RWPE2 (cell line): ENCODE measurements at regions not wholly inside any gene's neighbourhood (a gene's known extent, or its start where the extent isn't known, plus 50 kb on each side); places are given as distances from the start of the nearest gene placed in this dataset.

ENCODE experiments used
- ATAC-seq: fragments of 200-7000 bp; cut with Tn5 transposase; 3 replicates; pipeline ENCODE4 v1.9.1; 2021; ENCODE audit warnings: low read depth
- DNase-seq: peaks from one replicate; pipeline ENCODE4 v3.0.0-alpha.2; 2020; ENCODE audit warnings: low spot score
- H3K27ac ChIP-seq: fragments of 450-650 bp; 2 replicates; pipeline ENCODE4 v1.5.1; 2017; ENCODE audit warnings: mild to moderate bottlenecking; ENCODE audit not compliant: poor library complexity, severe bottlenecking
- H3K27me3 ChIP-seq: fragments of 250-450 bp; sonication (Bioruptor Pico); 2 replicates; pipeline ENCODE4 v1.5.1; 2021; ENCODE audit warnings: mild to moderate bottlenecking, moderate library complexity; ENCODE audit not compliant: insufficient read depth, poor library complexity, severe bottlenecking
- H3K36me3 ChIP-seq: fragments of 250-450 bp; sonication (Bioruptor Pico); 2 replicates; pipeline ENCODE4 v1.5.1; 2020; ENCODE audit warnings: low read depth, mild to moderate bottlenecking, moderate library complexity
- H3K4me1 ChIP-seq: fragments of 250-450 bp; sonication (Bioruptor Pico); 2 replicates; pipeline ENCODE4 v1.5.1; 2021; ENCODE audit warnings: mild to moderate bottlenecking, moderate library complexity; ENCODE audit not compliant: insufficient read depth, poor library complexity, severe bottlenecking
- H3K4me3 ChIP-seq: fragments of 250-450 bp; sonication (Bioruptor Pico); 2 replicates; pipeline ENCODE4 v1.5.1; 2021; ENCODE audit warnings: mild to moderate bottlenecking, moderate library complexity; ENCODE audit not compliant: severe bottlenecking
- H3K9me3 ChIP-seq: fragments of 250-450 bp; sonication (Bioruptor Pico); 2 replicates; pipeline ENCODE4 v1.5.1; 2021; ENCODE audit warnings: mild to moderate bottlenecking, moderate library complexity; ENCODE audit not compliant: severe bottlenecking
- TF ChIP-seq, protein P1 (sequence below): fragments of 450-650 bp; IDR thresholded peaks from one replicate; pipeline ENCODE4 v1.5.1; 2017; ENCODE audit warnings: mild to moderate bottlenecking, moderate library complexity; ENCODE audit not compliant: poor library complexity, severe bottlenecking

DNA sequence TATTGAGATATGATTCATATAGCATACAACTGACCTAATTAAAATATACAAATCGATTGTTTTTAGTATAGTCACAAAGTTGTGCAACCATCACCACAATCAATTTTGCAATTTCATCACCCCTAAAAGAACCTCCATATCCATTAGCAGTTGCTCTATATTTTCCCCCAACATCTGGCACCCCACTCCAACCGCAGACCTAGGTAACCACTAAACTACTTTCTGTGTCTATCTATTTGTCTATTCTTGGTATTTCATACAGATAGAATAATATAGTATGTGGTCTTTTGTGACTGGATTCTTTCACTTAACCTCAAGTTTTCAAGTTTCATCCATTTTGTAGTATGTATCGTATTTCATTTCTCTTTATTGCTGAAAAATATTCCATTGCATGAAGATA lies 126.0 kb upstream of the CRY1 start:
- DNase-seq (no peak), ATAC-seq (no peak)
- no peak overlapping the region for H3K4me3 ChIP-seq
- no peak overlapping the region for H3K27ac ChIP-seq
- H3K36me3 ChIP-seq, result no peaks in the 10 kb centered on the region
- no peaks in the 10 kb centered on the region for H3K27me3 ChIP-seq
- TF ChIP-seq, protein P1, sequence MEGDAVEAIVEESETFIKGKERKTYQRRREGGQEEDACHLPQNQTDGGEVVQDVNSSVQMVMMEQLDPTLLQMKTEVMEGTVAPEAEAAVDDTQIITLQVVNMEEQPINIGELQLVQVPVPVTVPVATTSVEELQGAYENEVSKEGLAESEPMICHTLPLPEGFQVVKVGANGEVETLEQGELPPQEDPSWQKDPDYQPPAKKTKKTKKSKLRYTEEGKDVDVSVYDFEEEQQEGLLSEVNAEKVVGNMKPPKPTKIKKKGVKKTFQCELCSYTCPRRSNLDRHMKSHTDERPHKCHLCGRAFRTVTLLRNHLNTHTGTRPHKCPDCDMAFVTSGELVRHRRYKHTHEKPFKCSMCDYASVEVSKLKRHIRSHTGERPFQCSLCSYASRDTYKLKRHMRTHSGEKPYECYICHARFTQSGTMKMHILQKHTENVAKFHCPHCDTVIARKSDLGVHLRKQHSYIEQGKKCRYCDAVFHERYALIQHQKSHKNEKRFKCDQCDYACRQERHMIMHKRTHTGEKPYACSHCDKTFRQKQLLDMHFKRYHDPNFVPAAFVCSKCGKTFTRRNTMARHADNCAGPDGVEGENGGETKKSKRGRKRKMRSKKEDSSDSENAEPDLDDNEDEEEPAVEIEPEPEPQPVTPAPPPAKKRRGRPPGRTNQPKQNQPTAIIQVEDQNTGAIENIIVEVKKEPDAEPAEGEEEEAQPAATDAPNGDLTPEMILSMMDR, result no peak
- H3K9me3 ChIP-seq, result no peaks in the 10 kb centered on the region
- H3K4me1 ChIP-seq, result peaks cover 3% of the 10 kb centered on the region

DNA sequence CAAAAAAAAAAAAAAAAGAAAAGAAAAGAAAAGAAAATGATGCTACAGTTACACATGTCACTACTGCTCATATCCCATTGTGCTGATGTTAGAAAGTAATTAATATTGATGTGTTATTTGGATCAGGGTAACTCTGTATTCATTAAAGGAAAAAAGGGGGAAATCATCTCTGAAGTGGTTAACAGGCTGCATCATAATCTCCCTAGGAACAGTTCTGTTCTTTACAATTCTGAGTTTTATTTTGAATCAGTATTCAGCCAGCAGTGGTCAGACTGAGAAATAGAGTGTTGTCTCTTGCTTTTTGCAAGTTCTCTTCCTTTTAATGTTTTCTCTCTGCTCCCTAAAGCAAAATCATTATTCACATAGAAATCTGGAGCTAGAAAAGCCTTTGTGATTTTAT lies 128.6 kb upstream of the CRY1 start:
- DNase-seq (no peak), ATAC-seq (no peak)
- H3K27ac ChIP-seq, result no peak overlapping the region
- TF ChIP-seq, protein P1, result no peak
- no peaks in the 10 kb centered on the region for H3K9me3 ChIP-seq
- no peaks in the 10 kb centered on the region for H3K27me3 ChIP-seq
- peaks cover 5% of the 10 kb centered on the region for H3K4me1 ChIP-seq
- H3K36me3 ChIP-seq, result no peaks in the 10 kb centered on the region
- no peak overlapping the region for H3K4me3 ChIP-seq

DNA sequence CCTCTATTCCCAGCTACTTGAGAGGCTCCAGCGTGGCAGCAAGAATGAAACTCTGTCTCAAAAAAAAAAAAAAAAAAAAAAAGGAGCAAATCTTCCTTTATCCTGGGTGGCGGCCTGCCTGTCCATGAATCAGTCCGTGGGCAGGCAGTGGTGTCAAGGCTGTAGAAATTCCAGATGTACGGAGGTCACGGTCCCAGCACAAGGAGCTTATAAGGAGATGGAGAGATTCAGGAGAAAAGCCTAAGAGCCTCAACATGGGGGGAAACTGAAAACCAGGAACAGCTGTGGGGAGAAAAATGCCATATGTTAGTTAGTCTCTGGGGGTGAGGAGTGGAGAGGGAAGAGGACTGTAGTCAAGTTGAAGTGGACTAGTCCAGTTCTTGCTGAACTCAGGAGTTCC lies 130.5 kb upstream of the CRY1 start:
- DNase-seq (no peak), ATAC-seq (no peak)
- Histone ChIP-seq H3K27ac (no peak overlapping the region), H3K4me3 (no peak overlapping the region), H3K36me3 (no peaks in the 10 kb centered on the region), H3K9me3 (no peaks in the 10 kb centered on the region), H3K27me3 (no peaks in the 10 kb centered on the region), H3K4me1 (peaks cover 5% of the 10 kb centered on the region)
- TF ChIP-seq, protein P1, result peak; percentile 21

- peak; percentile 59; the same call in 2 of the 3 replicates for ATAC-seq
- H3K4me1 ChIP-seq, result peaks cover 5% of the 10 kb centered on the region
- H3K36me3 ChIP-seq, result no peaks in the 10 kb centered on the region
- no peak overlapping the region for H3K27ac ChIP-seq
- no peaks in the 10 kb centered on the region for H3K27me3 ChIP-seq
- TF ChIP-seq, protein P1, result no peak
- H3K9me3 ChIP-seq, result no peaks in the 10 kb centered on the region
- H3K4me3 ChIP-seq, result no peak overlapping the region
- DNase-seq, result no peak
These were observed 132.3 kb upstream of the CRY1 start for GRCh38 chr12:107225635-107226034.

- TF ChIP-seq, protein P1, result no peak
- H3K36me3 ChIP-seq, result no peaks in the 10 kb centered on the region
- peaks cover 5% of the 10 kb centered on the region for H3K4me1 ChIP-seq
- ATAC-seq, result no peak
- no peak overlapping the region for H3K4me3 ChIP-seq
- H3K9me3 ChIP-seq, result no peaks in the 10 kb centered on the region
- DNase-seq, result no peak
- no peaks in the 10 kb centered on the region for H3K27me3 ChIP-seq
- H3K27ac ChIP-seq, result no peak overlapping the region
These were observed 132.8 kb upstream of the CRY1 start for GRCh38 chr12:107226126-107226525.
